ENCODE measurements at regions not wholly inside any gene's neighbourhood (a gene's known extent, or its start where the extent isn't known, plus 50 kb on each side); places are given as distances from the start of the nearest gene placed in this dataset.

DNA sequence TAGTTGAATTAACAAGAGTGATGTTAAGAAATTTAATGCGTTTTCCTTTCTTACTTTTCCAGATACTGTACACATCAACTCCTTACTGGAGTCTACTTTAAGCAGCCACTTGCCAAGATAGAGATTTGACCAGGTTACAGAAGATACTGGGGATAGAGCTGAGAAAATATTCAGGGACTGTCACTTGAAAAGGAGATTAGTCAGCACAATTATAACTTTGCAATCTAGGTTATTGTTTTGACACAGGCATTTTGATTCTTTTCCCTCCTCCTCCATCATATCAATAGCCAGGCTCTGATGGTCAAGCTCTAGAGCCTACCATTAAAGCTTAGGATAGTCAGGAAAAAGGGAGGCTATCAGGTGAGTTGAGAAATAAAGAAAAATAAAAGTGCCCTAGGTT lies 345.9 kb upstream of the ITGA1 start:
- no peak for DNase-seq
- no peaks in the 10 kb centered on the region for H3K4me1 ChIP-seq
- TF ChIP-seq, protein P1, sequence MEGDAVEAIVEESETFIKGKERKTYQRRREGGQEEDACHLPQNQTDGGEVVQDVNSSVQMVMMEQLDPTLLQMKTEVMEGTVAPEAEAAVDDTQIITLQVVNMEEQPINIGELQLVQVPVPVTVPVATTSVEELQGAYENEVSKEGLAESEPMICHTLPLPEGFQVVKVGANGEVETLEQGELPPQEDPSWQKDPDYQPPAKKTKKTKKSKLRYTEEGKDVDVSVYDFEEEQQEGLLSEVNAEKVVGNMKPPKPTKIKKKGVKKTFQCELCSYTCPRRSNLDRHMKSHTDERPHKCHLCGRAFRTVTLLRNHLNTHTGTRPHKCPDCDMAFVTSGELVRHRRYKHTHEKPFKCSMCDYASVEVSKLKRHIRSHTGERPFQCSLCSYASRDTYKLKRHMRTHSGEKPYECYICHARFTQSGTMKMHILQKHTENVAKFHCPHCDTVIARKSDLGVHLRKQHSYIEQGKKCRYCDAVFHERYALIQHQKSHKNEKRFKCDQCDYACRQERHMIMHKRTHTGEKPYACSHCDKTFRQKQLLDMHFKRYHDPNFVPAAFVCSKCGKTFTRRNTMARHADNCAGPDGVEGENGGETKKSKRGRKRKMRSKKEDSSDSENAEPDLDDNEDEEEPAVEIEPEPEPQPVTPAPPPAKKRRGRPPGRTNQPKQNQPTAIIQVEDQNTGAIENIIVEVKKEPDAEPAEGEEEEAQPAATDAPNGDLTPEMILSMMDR (IDR thresholded peaks at IDR 0.05): no peak
- H3K27ac ChIP-seq: no peak overlapping the region
- H3K27me3 ChIP-seq: no peaks in the 10 kb centered on the region
- H3K9ac ChIP-seq (ENCODE audit: low read depth in 2 of 2, low read length in 2 of 2): no peak overlapping the region
- no peaks in the 10 kb centered on the region for H3K36me3 ChIP-seq
- intact Hi-C loops (cut with DNase I): no loop called here
- no peak overlapping the region for H3K4me3 ChIP-seq
- no peaks in the 10 kb centered on the region for H3K9me3 ChIP-seq

DNA sequence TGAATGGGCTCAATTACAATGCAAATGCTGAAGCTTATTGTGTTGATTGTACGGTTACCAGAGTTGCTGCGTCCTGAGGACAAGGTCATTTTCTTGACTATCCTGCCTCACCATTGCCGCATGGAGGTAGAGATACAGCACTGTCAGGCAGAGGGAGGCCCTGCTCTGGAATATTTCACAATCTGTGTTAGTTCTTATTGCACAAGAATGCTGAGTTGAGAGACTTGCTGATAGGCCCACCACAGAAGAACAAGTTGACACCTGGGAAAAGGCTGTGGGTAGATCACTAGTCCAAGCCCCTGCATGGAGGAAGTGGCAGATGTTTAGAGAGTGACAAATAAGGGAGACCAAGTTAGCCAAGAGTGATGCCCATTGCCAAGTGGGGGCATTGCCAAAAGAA lies 344.5 kb upstream of the ITGA1 start:
- no peak for DNase-seq
- H3K9ac ChIP-seq (ENCODE audit: low read depth in 2 of 2, low read length in 2 of 2): no peak overlapping the region
- no peak overlapping the region for H3K4me3 ChIP-seq
- intact Hi-C loops (cut with DNase I): no loop called here
- H3K9me3 ChIP-seq: no peaks in the 10 kb centered on the region
- TF ChIP-seq, protein P1 (IDR thresholded peaks at IDR 0.05): no peak
- no peaks in the 10 kb centered on the region for H3K36me3 ChIP-seq
- H3K27ac ChIP-seq: no peak overlapping the region
- no peaks in the 10 kb centered on the region for H3K4me1 ChIP-seq
- no peaks in the 10 kb centered on the region for H3K27me3 ChIP-seq

DNA sequence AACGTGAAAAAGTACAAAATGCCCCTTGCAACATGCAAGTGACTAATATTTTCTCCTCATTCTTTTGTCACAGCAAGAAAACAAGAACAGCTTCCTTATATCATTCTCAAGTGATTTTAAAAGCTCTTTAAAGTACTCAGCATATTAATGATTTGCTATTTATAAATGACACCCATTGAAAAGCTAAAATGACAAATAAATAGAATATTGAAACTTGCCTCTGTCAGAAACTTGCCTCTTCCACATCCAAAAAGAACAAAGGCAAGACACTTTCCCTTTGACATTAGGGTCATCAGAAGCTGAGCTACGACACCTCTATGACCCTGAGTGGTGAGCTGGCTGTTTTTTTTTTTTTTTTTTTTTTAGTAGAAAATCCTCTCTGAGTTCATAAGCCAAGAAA lies 339.6 kb upstream of the ITGA1 start:
- H3K4me3 ChIP-seq: no peak overlapping the region
- H3K27me3 ChIP-seq: no peaks in the 10 kb centered on the region
- no peak overlapping the region for H3K27ac ChIP-seq
- no peak overlapping the region for H3K9ac ChIP-seq (ENCODE audit: low read depth in 2 of 2, low read length in 2 of 2)
- no peak for DNase-seq
- TF ChIP-seq, protein P1 (IDR thresholded peaks at IDR 0.05): no peak
- no peaks in the 10 kb centered on the region for H3K9me3 ChIP-seq
- no peaks in the 10 kb centered on the region for H3K4me1 ChIP-seq
- H3K36me3 ChIP-seq: no peaks in the 10 kb centered on the region
- intact Hi-C loops (cut with DNase I): no loop called here

DNA sequence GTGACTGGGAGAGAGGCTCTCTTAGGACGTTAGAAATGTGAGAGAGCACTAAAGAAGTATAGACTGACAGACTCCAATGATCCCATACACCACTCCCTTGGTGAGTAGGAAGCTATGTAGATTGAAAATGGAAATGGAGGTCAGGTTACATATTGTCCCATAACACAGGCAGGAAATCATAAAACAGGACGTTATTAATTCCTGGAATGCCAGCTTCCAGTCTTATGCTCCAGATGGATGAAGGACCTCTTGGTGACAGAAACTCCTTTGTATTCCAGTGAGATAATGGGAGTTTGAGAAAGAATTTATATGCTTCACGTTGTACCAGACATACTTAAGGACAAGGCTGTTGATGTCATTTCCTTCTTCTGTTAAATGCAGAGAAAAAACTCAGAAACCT lies 338.2 kb upstream of the ITGA1 start:
- no peak for DNase-seq
- H3K27me3 ChIP-seq: no peaks in the 10 kb centered on the region
- intact Hi-C loops (cut with DNase I): no loop called here
- TF ChIP-seq, protein P1 (IDR thresholded peaks at IDR 0.05): no peak
- no peaks in the 10 kb centered on the region for H3K36me3 ChIP-seq
- no peaks in the 10 kb centered on the region for H3K9me3 ChIP-seq
- no peaks in the 10 kb centered on the region for H3K4me1 ChIP-seq
- no peak overlapping the region for H3K27ac ChIP-seq
- H3K9ac ChIP-seq (ENCODE audit: low read depth in 2 of 2, low read length in 2 of 2): no peak overlapping the region
- H3K4me3 ChIP-seq: no peak overlapping the region

DNA sequence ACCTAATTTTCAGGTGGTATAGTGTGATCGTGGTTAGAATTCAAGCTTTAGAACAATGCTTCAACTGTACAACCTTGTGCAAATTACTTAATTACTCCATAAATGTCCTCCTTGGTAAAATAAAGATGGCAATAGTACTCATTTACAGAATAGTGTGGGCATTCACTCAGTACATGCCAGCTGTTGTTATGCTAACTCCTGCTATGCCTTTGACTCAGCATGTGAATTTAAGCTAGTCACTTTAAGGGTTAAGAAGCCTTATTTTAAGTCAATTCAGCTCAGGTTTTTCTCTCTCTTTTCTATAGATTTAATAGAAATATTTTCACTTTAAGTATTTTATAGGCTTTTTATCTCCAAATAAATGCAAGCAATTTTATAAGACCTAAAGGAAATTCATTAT lies 335.6 kb upstream of the ITGA1 start:
- Histone ChIP-seq H3K27me3 (no peaks in the 10 kb centered on the region), H3K9ac (ENCODE audit: low read depth in 2 of 2, low read length in 2 of 2) (no peak overlapping the region), H3K4me3 (no peak overlapping the region), H3K36me3 (no peaks in the 10 kb centered on the region), H3K9me3 (no peaks in the 10 kb centered on the region), H3K4me1 (no peaks in the 10 kb centered on the region), H3K27ac (no peak overlapping the region)
- DNase-seq: no peak
- intact Hi-C loops (cut with DNase I): no loop called here
- TF ChIP-seq, protein P1 (IDR thresholded peaks at IDR 0.05): no peak

DNA sequence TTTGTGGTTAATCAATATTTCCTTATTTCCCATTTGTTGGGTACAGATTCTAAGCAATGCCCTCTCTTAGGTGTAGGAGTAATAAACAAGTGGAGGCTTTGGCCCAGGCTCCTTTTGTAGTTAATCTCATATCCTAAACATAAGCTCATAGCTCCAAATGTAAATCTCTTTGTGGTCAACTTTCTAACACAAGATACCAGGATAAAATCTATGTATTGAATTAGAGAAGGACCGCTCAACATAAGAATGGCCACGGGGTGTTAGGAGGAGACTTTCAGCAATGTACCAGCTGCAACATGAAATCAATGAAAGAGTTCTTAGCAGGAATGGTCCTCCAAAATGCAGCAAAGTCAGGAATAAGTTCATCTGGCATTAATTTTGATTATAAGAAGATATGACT lies 334.5 kb upstream of the ITGA1 start:
- Histone ChIP-seq H3K9me3 (no peaks in the 10 kb centered on the region), H3K9ac (ENCODE audit: low read depth in 2 of 2, low read length in 2 of 2) (no peak overlapping the region), H3K27me3 (no peaks in the 10 kb centered on the region), H3K4me3 (no peak overlapping the region), H3K36me3 (no peaks in the 10 kb centered on the region), H3K27ac (no peak overlapping the region), H3K4me1 (no peaks in the 10 kb centered on the region)
- DNase-seq: no peak
- intact Hi-C loops (cut with DNase I): no loop called here
- TF ChIP-seq, protein P1 (IDR thresholded peaks at IDR 0.05): no peak

All from colonic mucosa (tissue), 4 donors.